ENCODE measurements at regions not wholly inside any gene's neighbourhood (a gene's known extent, or its start where the extent isn't known, plus 50 kb on each side); places are given as distances from the start of the nearest gene placed in this dataset.

GRCh38 chr21:34305605-34306604, 57.9 kb upstream of the KCNE2 start:
- intact Hi-C loops (cut with DNase I) = no loop called here

GRCh38 chr21:34307991-34308532, 55.7 kb upstream of the KCNE2 start:
- intact Hi-C loops (cut with DNase I) = no loop called here
- no peak for DNase-seq (ENCODE audit: low spot score)

More at GRCh38 chr21:34305605-34306604, 57.9 kb upstream of the KCNE2 start:
- DNase-seq (ENCODE audit: low spot score) = no peak

GRCh38 chr21:34311561-34312330, 52.1 kb upstream of the KCNE2 start:
- intact Hi-C loops (cut with DNase I) = no loop called here
- DNase-seq (ENCODE audit: low spot score) = no peak

GRCh38 chr21:34313116-34313515, 50.7 kb upstream of the KCNE2 start:
- no peak for DNase-seq (ENCODE audit: low spot score)

More at GRCh38 chr21:34313116-34313515, 50.7 kb upstream of the KCNE2 start:
- intact Hi-C loops (cut with DNase I) = no loop called here

All from cardiac septum (tissue), 1 donor.